ENCODE measurements at regions not wholly inside any gene's neighbourhood (a gene's known extent, or its start where the extent isn't known, plus 50 kb on each side); places are given as distances from the start of the nearest gene placed in this dataset.

DNA sequence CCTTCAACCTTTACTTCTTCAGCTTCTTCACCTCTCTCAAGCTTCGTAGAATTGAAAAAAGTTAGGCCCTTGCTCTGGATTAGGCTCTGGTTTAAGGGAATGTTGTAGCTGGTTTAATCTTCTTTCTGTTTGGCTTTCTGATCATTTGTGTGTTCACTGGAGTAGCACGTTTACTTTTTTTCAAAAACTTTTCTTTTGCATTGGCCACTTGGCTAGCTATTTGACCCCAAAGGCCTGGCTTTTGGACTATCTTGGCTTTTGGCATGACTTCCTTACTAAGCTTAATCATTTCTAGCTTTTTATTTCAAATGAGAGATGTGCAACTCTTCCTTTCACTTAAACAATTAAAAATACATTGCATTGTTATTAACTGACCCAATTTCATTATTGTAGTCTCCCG is 1154.8 kb upstream of the ZEB2 start:
- no peak for TF ChIP-seq POLR2AphosphoS5 (IDR thresholded peaks at IDR 0.05; ENCODE audit: low read depth)
- TF ChIP-seq, protein P1, sequence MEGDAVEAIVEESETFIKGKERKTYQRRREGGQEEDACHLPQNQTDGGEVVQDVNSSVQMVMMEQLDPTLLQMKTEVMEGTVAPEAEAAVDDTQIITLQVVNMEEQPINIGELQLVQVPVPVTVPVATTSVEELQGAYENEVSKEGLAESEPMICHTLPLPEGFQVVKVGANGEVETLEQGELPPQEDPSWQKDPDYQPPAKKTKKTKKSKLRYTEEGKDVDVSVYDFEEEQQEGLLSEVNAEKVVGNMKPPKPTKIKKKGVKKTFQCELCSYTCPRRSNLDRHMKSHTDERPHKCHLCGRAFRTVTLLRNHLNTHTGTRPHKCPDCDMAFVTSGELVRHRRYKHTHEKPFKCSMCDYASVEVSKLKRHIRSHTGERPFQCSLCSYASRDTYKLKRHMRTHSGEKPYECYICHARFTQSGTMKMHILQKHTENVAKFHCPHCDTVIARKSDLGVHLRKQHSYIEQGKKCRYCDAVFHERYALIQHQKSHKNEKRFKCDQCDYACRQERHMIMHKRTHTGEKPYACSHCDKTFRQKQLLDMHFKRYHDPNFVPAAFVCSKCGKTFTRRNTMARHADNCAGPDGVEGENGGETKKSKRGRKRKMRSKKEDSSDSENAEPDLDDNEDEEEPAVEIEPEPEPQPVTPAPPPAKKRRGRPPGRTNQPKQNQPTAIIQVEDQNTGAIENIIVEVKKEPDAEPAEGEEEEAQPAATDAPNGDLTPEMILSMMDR (IDR thresholded peaks at IDR 0.05; ENCODE audit: insufficient read depth, low read length): no peak

All from HL-60 (cell line).